Retinal pigment epithelial cell (primary cell): ENCODE measurements at regions not wholly inside any gene's neighbourhood (a gene's known extent, or its start where the extent isn't known, plus 50 kb on each side); places are given as distances from the start of the nearest gene placed in this dataset.

Experiments used
- DNase-seq: peaks from one replicate; pipeline ENCODE4 v3.0.0-alpha.2; 2010; ENCODE audit warnings: low read depth
- H3K4me3 ChIP-seq: 2 replicates; pipeline ENCODE4 v1.5.1; 2011; ENCODE audit warnings: mild to moderate bottlenecking, low read length, control low read depth, moderate library complexity
- TF ChIP-seq, protein P1 (sequence below): conservative IDR thresholded peaks from 2 replicates; pipeline ENCODE4 v1.5.1; 2011; ENCODE audit warnings: low read depth, low read length, control low read depth, inconsistent platforms

DNA sequence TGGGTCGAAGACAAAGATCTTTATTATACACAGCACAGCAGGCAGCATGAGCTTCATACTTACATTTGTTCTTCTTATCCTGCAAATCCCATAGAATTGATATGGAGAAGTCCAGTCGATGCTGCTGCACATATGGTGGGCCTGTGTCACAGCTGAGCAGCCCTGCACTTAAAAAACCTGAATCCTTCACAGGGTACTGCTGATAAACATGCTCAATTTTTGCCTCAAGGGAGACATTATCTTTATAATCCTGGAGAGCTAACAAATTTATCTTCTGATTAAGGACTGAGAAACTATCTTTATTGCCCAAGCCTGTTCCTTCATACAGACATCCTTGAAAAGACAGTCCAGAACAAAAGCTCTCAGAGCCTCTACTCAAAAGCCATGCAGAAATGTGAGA, 434.4 kb upstream of the FAM47C start:
- TF ChIP-seq, protein P1, sequence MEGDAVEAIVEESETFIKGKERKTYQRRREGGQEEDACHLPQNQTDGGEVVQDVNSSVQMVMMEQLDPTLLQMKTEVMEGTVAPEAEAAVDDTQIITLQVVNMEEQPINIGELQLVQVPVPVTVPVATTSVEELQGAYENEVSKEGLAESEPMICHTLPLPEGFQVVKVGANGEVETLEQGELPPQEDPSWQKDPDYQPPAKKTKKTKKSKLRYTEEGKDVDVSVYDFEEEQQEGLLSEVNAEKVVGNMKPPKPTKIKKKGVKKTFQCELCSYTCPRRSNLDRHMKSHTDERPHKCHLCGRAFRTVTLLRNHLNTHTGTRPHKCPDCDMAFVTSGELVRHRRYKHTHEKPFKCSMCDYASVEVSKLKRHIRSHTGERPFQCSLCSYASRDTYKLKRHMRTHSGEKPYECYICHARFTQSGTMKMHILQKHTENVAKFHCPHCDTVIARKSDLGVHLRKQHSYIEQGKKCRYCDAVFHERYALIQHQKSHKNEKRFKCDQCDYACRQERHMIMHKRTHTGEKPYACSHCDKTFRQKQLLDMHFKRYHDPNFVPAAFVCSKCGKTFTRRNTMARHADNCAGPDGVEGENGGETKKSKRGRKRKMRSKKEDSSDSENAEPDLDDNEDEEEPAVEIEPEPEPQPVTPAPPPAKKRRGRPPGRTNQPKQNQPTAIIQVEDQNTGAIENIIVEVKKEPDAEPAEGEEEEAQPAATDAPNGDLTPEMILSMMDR, result no peak

DNA sequence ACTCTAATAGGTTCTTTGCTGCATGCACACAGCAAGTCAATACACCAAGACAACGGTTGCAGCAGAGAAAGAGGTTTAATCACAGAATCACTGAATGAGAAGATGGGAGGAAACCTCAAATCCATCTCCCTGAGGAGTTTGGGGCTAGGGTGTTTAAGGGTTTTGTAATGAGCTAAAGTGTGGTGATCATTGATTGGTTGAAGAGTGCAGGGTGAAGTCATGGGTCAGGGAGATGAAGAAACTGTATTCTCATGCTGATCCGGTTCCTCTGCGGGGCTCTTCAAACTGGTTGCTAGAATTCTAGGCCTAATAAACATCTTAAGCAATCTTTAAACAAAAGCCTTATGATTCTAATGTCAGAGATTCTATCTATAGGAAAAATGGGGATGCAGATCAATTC, 432.5 kb upstream of the FAM47C start:
- no peak for DNase-seq
- TF ChIP-seq, protein P1, result no peak
- no peak overlapping the region for H3K4me3 ChIP-seq

More for the DNA sequence above, 434.4 kb upstream of the FAM47C start:
- no peak overlapping the region for H3K4me3 ChIP-seq
- no peak for DNase-seq

- no peak overlapping the region for H3K4me3 ChIP-seq
- no peak for DNase-seq
- TF ChIP-seq, protein P1, result no peak
Observed at GRCh38 chrX:36577006-36577405, 431.2 kb upstream of the FAM47C start.

DNA sequence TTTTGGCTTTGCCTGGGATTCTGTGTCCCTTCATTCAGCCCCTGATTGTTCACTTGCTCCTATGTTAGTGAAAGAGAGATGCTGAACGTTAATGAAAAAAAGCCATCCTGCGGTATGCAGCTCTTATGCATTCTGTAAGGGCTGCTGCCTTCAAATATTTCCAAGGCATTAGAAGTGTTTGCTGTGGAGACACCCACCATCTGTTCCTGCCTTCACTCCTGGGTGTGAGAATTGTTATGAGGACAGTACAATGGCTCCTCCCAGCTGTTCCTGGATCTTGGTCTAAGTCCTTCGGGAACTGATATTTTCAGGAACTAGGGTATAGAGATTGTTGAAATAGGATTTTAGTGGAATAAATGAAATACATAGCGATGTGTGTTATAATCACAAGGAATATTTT, 427.1 kb upstream of the FAM47C start:
- no peak for DNase-seq
- TF ChIP-seq, protein P1, result no peak
- H3K4me3 ChIP-seq, result no peak overlapping the region

DNA sequence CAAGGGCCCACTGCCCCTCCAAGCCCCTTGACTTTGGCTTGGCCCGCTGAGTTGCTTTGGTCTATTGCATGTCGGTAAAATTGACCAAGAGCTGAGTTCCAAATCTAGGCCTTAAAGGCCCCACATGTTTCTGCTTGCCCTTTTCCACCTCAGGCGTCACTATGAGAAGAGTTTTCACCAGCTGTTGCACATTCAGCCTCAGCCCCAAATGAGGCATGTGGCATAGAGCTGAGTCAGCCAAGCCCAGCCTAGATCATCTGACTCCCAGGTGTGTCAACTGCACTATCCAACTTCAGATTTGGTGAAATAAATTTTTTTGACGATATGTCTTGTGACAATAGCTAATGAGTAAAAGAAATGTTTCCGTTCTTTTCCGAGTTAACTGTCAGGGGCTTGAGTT, 424.5 kb upstream of the FAM47C start:
- H3K4me3 ChIP-seq, result no peak overlapping the region
- TF ChIP-seq, protein P1, result no peak
- DNase-seq, result no peak

DNA sequence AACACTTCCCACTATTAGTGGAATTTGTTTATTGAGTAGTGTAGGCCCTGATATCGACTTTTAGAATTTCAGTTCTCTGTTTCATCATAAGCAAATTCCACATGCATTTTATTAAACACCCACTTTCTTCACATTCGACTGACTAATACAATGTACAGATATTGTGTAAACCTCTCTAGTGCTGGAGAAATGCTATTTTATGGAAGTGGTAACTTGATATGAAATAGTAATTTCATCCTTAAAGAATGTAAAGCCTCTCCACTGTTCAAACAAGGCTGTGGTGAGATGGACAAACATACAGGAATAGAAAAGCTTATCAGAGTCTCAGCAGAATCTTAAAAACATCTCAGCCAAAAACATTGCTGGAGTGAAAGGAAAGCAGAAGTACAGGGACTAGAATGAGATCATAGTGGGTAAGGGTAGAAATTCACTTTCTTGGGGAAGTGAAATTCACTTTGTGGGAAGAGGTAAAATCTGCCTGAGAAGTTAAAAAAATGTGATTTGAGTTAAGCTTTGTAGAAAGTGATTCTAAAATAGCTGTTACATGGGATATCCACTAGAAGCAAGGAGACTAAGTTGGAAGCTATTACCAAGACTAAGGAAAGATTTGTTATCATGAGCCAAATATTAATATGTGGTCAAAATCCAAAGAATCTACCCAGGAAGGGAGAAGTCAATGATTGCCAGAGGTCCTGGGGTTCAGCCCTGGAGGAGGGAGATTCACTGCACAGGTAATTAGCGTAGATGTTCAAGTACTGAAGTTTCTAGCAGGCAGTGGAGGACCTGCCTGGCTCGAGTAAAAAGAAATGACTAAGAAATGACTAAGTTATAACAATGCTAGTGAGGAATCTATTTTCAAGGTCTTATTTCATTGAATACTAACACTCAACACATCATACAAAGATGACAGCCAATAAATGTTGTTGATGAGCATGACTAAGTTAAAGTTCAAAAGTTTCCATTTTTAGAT, 398.3 kb upstream of the FAM47C start:
- TF ChIP-seq, protein P1, result no peak
- no peak overlapping the region for H3K4me3 ChIP-seq
- no peak for DNase-seq

- TF ChIP-seq, protein P1, result no peak
- no peak for DNase-seq
- no peak overlapping the region for H3K4me3 ChIP-seq
Observed at GRCh38 chrX:36626898-36627297, 381.3 kb upstream of the FAM47C start.
